ENCODE measurements at regions not wholly inside any gene's neighbourhood (a gene's known extent, or its start where the extent isn't known, plus 50 kb on each side); places are given as distances from the start of the nearest gene placed in this dataset.

DNA sequence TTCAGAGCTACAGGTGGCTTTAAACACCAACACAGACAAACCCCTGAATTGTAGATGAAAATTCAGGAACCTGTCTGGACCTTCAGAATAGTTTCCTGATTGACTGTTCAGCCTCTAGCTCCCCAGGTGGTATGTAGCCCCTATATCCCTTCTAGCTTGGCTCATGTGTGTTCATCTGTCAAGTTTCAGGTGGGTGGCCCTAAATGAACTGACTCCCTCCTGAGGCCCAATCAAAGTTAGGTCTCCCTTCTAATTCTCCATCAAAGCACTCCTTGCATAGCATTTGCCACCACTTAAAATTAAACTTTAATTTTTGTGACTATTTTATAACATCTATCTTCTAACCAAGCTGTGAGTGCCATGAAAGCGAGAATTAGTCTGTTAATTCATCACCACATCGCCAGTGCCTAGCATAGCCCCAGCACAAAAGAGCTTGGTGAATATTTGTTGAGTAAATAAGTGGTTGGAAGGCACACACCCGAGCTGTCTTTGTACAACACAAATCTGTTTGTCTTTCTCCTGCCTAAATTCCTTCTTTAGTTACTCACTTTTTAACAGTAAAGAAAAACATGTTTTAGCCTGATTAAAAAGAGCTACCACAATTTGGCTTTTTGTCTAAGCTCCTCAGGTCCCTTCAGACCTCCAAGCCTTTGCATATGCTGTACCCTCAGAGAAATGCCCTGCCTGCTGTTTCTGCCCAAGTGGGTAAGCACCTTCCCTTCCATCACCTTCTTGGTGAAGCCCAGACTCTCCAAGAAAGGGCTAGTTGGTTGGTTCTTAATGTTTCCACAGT, 138.1 kb upstream of the HMHB1 start (continued):
- TF ChIP-seq ZKSCAN1 (IDR thresholded peaks at IDR 0.05; ENCODE audit: low read length) (no peak), ZNF160 (CRISPR knock-in tag; IDR thresholded peaks at IDR 0.05) (no peak), EZH2 (conservative IDR thresholded peaks at IDR 0.05; ENCODE audit: low read depth, low read length) (no peak), ZNF746 (CRISPR knock-in tag; IDR thresholded peaks at IDR 0.05) (no peak), GTF3A (CRISPR knock-in tag; conservative IDR thresholded peaks at IDR 0.05) (no peak), ZSCAN29 (CRISPR knock-in tag; conservative IDR thresholded peaks at IDR 0.05) (no peak), MZF1 (CRISPR knock-in tag; IDR thresholded peaks at IDR 0.05; ENCODE audit: borderline replicate concordance) (no peak), KLF13 (CRISPR knock-in tag; IDR thresholded peaks at IDR 0.05) (no peak), CENPX (CRISPR knock-in tag; IDR thresholded peaks at IDR 0.05) (no peak), ZNF781 (CRISPR knock-in tag; IDR thresholded peaks at IDR 0.05; ENCODE audit: borderline replicate concordance, not compliant biosample characterization) (no peak), THYN1 (CRISPR knock-in tag; IDR thresholded peaks at IDR 0.05; ENCODE audit: borderline replicate concordance, low read depth) (no peak), NPAS2 (CRISPR knock-in tag; IDR thresholded peaks at IDR 0.05; ENCODE audit: borderline replicate concordance) (no peak), ZNF878 (CRISPR knock-in tag; IDR thresholded peaks at IDR 0.05) (peak; percentile 28; the same call in 1 of the 2 replicates), MTF2 (CRISPR knock-in tag; IDR thresholded peaks at IDR 0.05; ENCODE audit: borderline replicate concordance) (no peak), SAP130 (CRISPR knock-in tag; IDR thresholded peaks at IDR 0.05; ENCODE audit: low read depth) (peak; percentile 53; the same call in 1 of the 2 replicates), ZNF292 (CRISPR knock-in tag; IDR thresholded peaks at IDR 0.05; ENCODE audit: borderline replicate concordance, low read depth) (0 out of 2 replicates have a peak, but pooled peaks have one; percentile 23), MAZ (IDR thresholded peaks at IDR 0.05; ENCODE audit: borderline replicate concordance, low read depth, low read length) (no peak), MAZ (CRISPR knock-in tag; IDR thresholded peaks at IDR 0.05; ENCODE audit: low read depth) (no peak), HMG20A (CRISPR knock-in tag; IDR thresholded peaks at IDR 0.05; ENCODE audit: borderline replicate concordance) (peak; percentile 89; the same call in 1 of the 2 replicates), ZNF296 (CRISPR knock-in tag; conservative IDR thresholded peaks at IDR 0.05) (no peak), ZNF549 (CRISPR knock-in tag; IDR thresholded peaks at IDR 0.05) (no peak), NRL (CRISPR knock-in tag; IDR thresholded peaks at IDR 0.05; ENCODE audit: borderline replicate concordance) (no peak), POLR2G (IDR thresholded peaks at IDR 0.05; ENCODE audit: low read depth, low read length) (no peak), PAF1 (CRISPR knock-in tag; IDR thresholded peaks at IDR 0.05) (no peak), SRSF9 (IDR thresholded peaks at IDR 0.05; ENCODE audit: borderline replicate concordance, insufficient read depth, low read depth, low read length, poor library complexity, severe bottlenecking) (no peak)
- TF ChIP-seq, protein P1, sequence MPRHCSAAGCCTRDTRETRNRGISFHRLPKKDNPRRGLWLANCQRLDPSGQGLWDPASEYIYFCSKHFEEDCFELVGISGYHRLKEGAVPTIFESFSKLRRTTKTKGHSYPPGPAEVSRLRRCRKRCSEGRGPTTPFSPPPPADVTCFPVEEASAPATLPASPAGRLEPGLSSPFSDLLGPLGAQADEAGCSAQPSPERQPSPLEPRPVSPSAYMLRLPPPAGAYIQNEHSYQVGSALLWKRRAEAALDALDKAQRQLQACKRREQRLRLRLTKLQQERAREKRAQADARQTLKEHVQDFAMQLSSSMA (CRISPR knock-in tag; IDR thresholded peaks at IDR 0.05): no peak
- TF ChIP-seq, protein P2, sequence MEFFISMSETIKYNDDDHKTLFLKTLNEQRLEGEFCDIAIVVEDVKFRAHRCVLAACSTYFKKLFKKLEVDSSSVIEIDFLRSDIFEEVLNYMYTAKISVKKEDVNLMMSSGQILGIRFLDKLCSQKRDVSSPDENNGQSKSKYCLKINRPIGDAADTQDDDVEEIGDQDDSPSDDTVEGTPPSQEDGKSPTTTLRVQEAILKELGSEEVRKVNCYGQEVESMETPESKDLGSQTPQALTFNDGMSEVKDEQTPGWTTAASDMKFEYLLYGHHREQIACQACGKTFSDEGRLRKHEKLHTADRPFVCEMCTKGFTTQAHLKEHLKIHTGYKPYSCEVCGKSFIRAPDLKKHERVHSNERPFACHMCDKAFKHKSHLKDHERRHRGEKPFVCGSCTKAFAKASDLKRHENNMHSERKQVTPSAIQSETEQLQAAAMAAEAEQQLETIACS (CRISPR knock-in tag; IDR thresholded peaks at IDR 0.05): no peak
- TF ChIP-seq, protein P3, sequence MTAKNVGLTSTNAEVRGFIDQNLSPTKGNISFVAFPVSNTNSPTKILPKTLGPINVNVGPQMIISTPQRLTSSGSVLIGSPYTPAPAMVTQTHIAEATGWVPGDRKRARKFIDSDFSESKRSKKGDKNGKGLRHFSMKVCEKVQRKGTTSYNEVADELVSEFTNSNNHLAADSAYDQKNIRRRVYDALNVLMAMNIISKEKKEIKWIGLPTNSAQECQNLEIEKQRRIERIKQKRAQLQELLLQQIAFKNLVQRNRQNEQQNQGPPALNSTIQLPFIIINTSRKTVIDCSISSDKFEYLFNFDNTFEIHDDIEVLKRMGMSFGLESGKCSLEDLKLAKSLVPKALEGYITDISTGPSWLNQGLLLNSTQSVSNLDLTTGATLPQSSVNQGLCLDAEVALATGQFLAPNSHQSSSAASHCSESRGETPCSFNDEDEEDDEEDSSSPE (CRISPR knock-in tag; IDR thresholded peaks at IDR 0.05): no peak

All from HepG2 (cell line).